CD14-positive monocyte (primary cell): ENCODE measurements at regions not wholly inside any gene's neighbourhood (a gene's known extent, or its start where the extent isn't known, plus 50 kb on each side); places are given as distances from the start of the nearest gene placed in this dataset.

Experiments
- DNase-seq, 3 donors: peaks; one replicate each; pipeline ENCODE4 v3.0.0-alpha.2; 2011 to 2022
- H2AFZ ChIP-seq: 2 replicates; pipeline ENCODE4 v1.6.0; 2012; ENCODE audit warnings: mild to moderate bottlenecking, low read depth, low read length, inconsistent platforms; ENCODE audit not compliant: insufficient read depth, poor library complexity, severe bottlenecking
- H3K27ac ChIP-seq, 2 donors: 1 replicate in 1 of 2; 2 replicates in 1 of 2; pipeline ENCODE4 v1.5.1; 2012 to 2013; ENCODE audit warnings: low read length in 2 of 2, control low read depth in 1 of 2, inconsistent platforms in 1 of 2, low read depth in 1 of 2, mild to moderate bottlenecking in 1 of 2
- H3K27me3 ChIP-seq, 2 donors: one replicate each; pipeline versions ENCODE4 v1.6.0 to v1.6.1; 2011 to 2013; ENCODE audit warnings: low read length in 2 of 2; ENCODE audit not compliant: control insufficient read depth in 2 of 2, insufficient read depth in 2 of 2
- H3K36me3 ChIP-seq, 2 donors: replicated peaks in 1 of 2; 1 replicate in 1 of 2; 2 replicates in 1 of 2; pipeline versions ENCODE4 v1.5.1 to v1.6.1; 2012 to 2013; ENCODE audit warnings: low read length in 2 of 2, control low read depth in 1 of 2, inconsistent platforms in 1 of 2, mild to moderate bottlenecking in 1 of 2; ENCODE audit not compliant: insufficient read depth in 2 of 2, control insufficient read depth in 1 of 2
- H3K4me1 ChIP-seq, 2 donors: 1 replicate in 1 of 2; 2 replicates in 1 of 2; pipeline versions ENCODE4 v1.5.1 to v1.6.1; 2012 to 2013; ENCODE audit warnings: low read length in 2 of 2, control low read depth in 1 of 2, inconsistent platforms in 1 of 2, mild to moderate bottlenecking in 1 of 2, moderate library complexity in 1 of 2; ENCODE audit not compliant: insufficient read depth in 2 of 2, control insufficient read depth in 1 of 2
- H3K4me2 ChIP-seq: replicated peaks from 2 replicates; pipeline ENCODE3; 2012; ENCODE audit warnings: low read length, moderate library complexity, mild to moderate bottlenecking; ENCODE audit not compliant: poor library complexity, severe bottlenecking; ENCODE audit errors: extremely low read depth
- H3K4me3 ChIP-seq, 3 experiments: fragments of 200-600 bp in 1 of 3; sonication (generic) in 1 of 3; replicated peaks in 1 of 3; 1 replicate in 2 of 3; 2 replicates in 1 of 3; pipeline ENCODE4 v1.5.1; 2011 to 2013; ENCODE audit warnings: low read length in 3 of 3, mild to moderate bottlenecking in 3 of 3, control low read depth in 2 of 3, low read depth in 2 of 3, inconsistent platforms in 1 of 3, moderate library complexity in 1 of 3
- H3K79me2 ChIP-seq: 2 replicates; pipeline ENCODE4 v1.6.0; 2012; ENCODE audit warnings: mild to moderate bottlenecking, control low read depth, inconsistent platforms, low read length, moderate library complexity; ENCODE audit not compliant: insufficient read depth
- H3K9ac ChIP-seq: 2 replicates; pipeline ENCODE4 v1.6.0; 2017; ENCODE audit warnings: low read length, mild to moderate bottlenecking; ENCODE audit not compliant: insufficient read depth, poor library complexity, severe bottlenecking
- H3K9me3 ChIP-seq, 2 donors: replicated peaks in 1 of 2; 1 replicate in 1 of 2; 2 replicates in 1 of 2; pipeline versions ENCODE4 v1.5.1 to v1.6.1; 2012 to 2013; ENCODE audit warnings: low read length in 2 of 2, control low read depth in 1 of 2; ENCODE audit not compliant: control insufficient read depth in 1 of 2, insufficient read depth in 1 of 2
- H4K20me1 ChIP-seq: 2 replicates; pipeline ENCODE4 v1.6.0; 2012; ENCODE audit warnings: mild to moderate bottlenecking, low read length, control low read depth, moderate library complexity; ENCODE audit not compliant: insufficient read depth
- H3K27ac Mint-ChIP-seq, 7 donors: one replicate each; pipeline ENCODE4 v1.8.0; 2020; ENCODE audit warnings: mild to moderate bottlenecking in 7 of 7, mixed read lengths in 7 of 7, moderate library complexity in 6 of 7, inconsistent platforms in 2 of 7
- H3K27me3 Mint-ChIP-seq, 3 donors: one replicate each; pipeline ENCODE4 v1.8.0; 2021 to 2022; ENCODE audit warnings: low read depth in 3 of 3, mild to moderate bottlenecking in 3 of 3, mixed read lengths in 3 of 3, moderate library complexity in 3 of 3, inconsistent platforms in 1 of 3
- H3K36me3 Mint-ChIP-seq, 2 donors: one replicate each; pipeline ENCODE4 v1.8.0; 2020; ENCODE audit warnings: mixed read lengths in 2 of 2, inconsistent platforms in 1 of 2, mild to moderate bottlenecking in 1 of 2
- H3K4me1 Mint-ChIP-seq: one replicate; pipeline ENCODE4 v1.8.0; 2020; ENCODE audit warnings: mild to moderate bottlenecking, mixed read lengths
- H3K4me3 Mint-ChIP-seq, 2 donors: one replicate each; pipeline ENCODE4 v1.8.0; 2020; ENCODE audit warnings: mild to moderate bottlenecking in 2 of 2, mixed read lengths in 2 of 2, moderate library complexity in 1 of 2
- H3K9me3 Mint-ChIP-seq, 7 donors: one replicate each; pipeline ENCODE4 v1.8.0; 2020 to 2022; ENCODE audit warnings: mixed read lengths in 7 of 7, mild to moderate bottlenecking in 6 of 7, moderate library complexity in 6 of 7, inconsistent platforms in 2 of 7
- WGBS: methylation state at CpG from one replicate; pipeline ENCODE4 v1.1.5; 2013; ENCODE audit warnings: missing lambda C conversion rate; ENCODE audit not compliant: insufficient coverage; 5-methylcytosine and 5-hydroxymethylcytosine counted together
- intact Hi-C, 2 donors: fragments of 100-400 bp; cut with micrococcal nuclease; formaldehyde crosslinking; loops; one replicate each; pipeline versions ENCODE4 v1.15.0 to v1.15.1; 2023
- TF ChIP-seq, protein P1 (sequence below): fragments of 200-600 bp; IDR thresholded peaks from one replicate; pipeline ENCODE4 v1.8.0; 2022; ENCODE audit warnings: antibody characterized with exemption, mild to moderate bottlenecking

DNA sequence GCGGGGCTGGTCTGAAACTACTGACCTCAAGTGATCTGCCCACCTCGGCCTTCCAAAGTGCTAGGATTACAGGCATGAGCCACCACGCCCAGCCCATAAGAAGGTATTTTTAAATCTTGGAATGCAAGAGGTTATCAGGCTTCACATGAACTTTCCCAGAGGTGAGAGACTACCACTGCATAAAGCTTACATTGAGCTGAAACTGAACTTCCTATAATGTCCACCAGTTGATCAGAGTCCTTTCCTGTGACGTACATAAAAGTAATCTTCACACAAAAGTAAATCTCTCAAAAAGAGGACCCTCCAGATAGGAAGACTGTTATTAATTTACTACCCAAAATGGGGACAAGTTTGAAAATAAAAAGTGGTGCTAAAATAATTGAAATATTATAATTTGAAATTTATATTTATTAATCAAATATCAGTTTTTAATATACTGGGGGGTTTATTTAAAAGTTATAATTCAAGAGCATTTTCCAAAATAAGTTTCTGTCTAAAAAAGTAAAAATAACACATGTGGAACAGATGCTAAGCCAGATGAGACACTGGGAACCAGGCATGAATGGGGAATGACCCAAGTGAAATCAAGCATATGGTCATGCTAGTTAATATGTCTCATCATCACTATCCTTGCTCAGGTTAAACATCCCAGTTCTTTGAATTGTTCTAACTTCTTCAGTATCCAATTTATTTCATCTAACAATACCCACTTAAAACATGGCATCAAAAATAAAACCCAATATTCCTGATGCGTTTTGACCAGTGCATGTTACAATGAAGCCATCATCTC, 269.9 kb upstream of the UBE2E2 start:
- no peak overlapping the region for H3K4me3 ChIP-seq
- H3K36me3 ChIP-seq = no peaks in the 10 kb centered on the region
- H3K79me2 ChIP-seq = no peaks in the 10 kb centered on the region
- no peaks in the 10 kb centered on the region for H3K27me3 Mint-ChIP-seq
- intact Hi-C loops = no loop called here
- H3K4me1 ChIP-seq = no peaks in the 10 kb centered on the region
- H3K27ac ChIP-seq = no peak overlapping the region
- H3K4me2 ChIP-seq = no peak overlapping the region
- DNase-seq = no peak
- 94% methylated on average over 2 of the region's 5 CpGs for WGBS
- no peak overlapping the region for H2AFZ ChIP-seq
- peaks cover 0 to 3% (median 2%) of the 10 kb centered on the region in 7 donors for H3K9me3 Mint-ChIP-seq
- no peak overlapping the region for H3K27ac Mint-ChIP-seq
- TF ChIP-seq, protein P1, sequence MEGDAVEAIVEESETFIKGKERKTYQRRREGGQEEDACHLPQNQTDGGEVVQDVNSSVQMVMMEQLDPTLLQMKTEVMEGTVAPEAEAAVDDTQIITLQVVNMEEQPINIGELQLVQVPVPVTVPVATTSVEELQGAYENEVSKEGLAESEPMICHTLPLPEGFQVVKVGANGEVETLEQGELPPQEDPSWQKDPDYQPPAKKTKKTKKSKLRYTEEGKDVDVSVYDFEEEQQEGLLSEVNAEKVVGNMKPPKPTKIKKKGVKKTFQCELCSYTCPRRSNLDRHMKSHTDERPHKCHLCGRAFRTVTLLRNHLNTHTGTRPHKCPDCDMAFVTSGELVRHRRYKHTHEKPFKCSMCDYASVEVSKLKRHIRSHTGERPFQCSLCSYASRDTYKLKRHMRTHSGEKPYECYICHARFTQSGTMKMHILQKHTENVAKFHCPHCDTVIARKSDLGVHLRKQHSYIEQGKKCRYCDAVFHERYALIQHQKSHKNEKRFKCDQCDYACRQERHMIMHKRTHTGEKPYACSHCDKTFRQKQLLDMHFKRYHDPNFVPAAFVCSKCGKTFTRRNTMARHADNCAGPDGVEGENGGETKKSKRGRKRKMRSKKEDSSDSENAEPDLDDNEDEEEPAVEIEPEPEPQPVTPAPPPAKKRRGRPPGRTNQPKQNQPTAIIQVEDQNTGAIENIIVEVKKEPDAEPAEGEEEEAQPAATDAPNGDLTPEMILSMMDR = no peak
- no peaks in the 10 kb centered on the region for H3K36me3 Mint-ChIP-seq
- H3K27me3 ChIP-seq = no peaks in the 10 kb centered on the region
- no peaks in the 10 kb centered on the region for H3K4me1 Mint-ChIP-seq
- H3K9me3 ChIP-seq = no peaks in the 10 kb centered on the region
- no peaks in the 10 kb centered on the region for H4K20me1 ChIP-seq
- no peak overlapping the region for H3K9ac ChIP-seq
- H3K4me3 Mint-ChIP-seq = no peak overlapping the region

DNA sequence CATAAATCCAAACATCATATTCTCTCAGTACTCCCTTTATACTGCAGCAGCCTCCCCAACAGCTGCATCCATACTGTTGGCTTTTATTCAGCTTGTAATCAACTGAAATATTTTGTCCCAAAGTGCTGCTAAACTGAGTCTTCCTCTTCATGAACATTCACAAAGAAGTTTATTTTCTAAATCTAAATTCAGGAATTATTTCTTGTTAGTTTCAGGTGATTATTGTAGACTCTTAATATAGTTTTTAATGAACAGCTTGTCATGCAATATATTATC, 269.3 kb upstream of the UBE2E2 start:
- H3K27me3 ChIP-seq = no peaks in the 10 kb centered on the region
- H3K27ac ChIP-seq = no peak overlapping the region
- no peak for DNase-seq
- Mint-ChIP-seq H3K27ac (no peak overlapping the region), H3K27me3 (no peaks in the 10 kb centered on the region), H3K36me3 (no peaks in the 10 kb centered on the region), H3K9me3 (peaks cover 0 to 3% (median 2%) of the 10 kb centered on the region in 7 donors), H3K4me3 (no peak overlapping the region), H3K4me1 (no peaks in the 10 kb centered on the region)
- no peaks in the 10 kb centered on the region for H3K36me3 ChIP-seq
- no peak overlapping the region for H3K9ac ChIP-seq
- intact Hi-C loops = no loop called here
- no peaks in the 10 kb centered on the region for H3K9me3 ChIP-seq
- no peaks in the 10 kb centered on the region for H4K20me1 ChIP-seq
- no peaks in the 10 kb centered on the region for H3K79me2 ChIP-seq
- H3K4me1 ChIP-seq = no peaks in the 10 kb centered on the region
- H3K4me2 ChIP-seq = no peak overlapping the region
- H3K4me3 ChIP-seq = no peak overlapping the region
- TF ChIP-seq, protein P1 = no peak
- no peak overlapping the region for H2AFZ ChIP-seq
